ENCODE measurements at regions not wholly inside any gene's neighbourhood (a gene's known extent, or its start where the extent isn't known, plus 50 kb on each side); places are given as distances from the start of the nearest gene placed in this dataset.
A peak's percentile ranks its signal among the peaks of the same experiment; 100 is the strongest.

GRCh38 chr11:95297680-95298452 lies 66.9 kb upstream of the SESN3 start:
- intact Hi-C loops (cut with DNase I) = no loop called here
- Histone ChIP-seq H3K4me1 (no peaks in the 10 kb centered on the region), H3K27ac (no peak overlapping the region), H3K27me3 (no peaks in the 10 kb centered on the region), H3K9me3 (no peaks in the 10 kb centered on the region), H3K36me3 (no peaks in the 10 kb centered on the region), H3K4me3 (no peak overlapping the region)
- no peak for DNase-seq
- TF ChIP-seq CTCF (IDR thresholded peaks at IDR 0.05) = no peak
- WGBS, 2 donors = 78 to 89% methylated on average over 1 of the region's 1 CpG
- ATAC-seq = no peak
- no peak for FAIRE-seq

- H3K27ac ChIP-seq = peak overlapping the region in 3 of 4 donors; percentile 19 to 49 (median 42)
- WGBS, 2 donors = 71 to 74% methylated on average over 6 of the region's 6 CpGs
- no peak for FAIRE-seq
- no peak overlapping the region for H3K4me3 ChIP-seq
- H3K36me3 ChIP-seq = no peaks in the 10 kb centered on the region
- no peaks in the 10 kb centered on the region for H3K27me3 ChIP-seq
- H3K4me1 ChIP-seq = no peaks in the 10 kb centered on the region
- intact Hi-C loops (cut with DNase I) = no loop called here
- no peaks in the 10 kb centered on the region for H3K9me3 ChIP-seq
- TF ChIP-seq CTCF (IDR thresholded peaks at IDR 0.05) = no peak
- DNase-seq = no peak
- peak; percentile 35 to 65 (median 56) for ATAC-seq
Measured at GRCh38 chr11:95296621-95297025, 65.6 kb upstream of the SESN3 start.

GRCh38 chr11:95296165-95296564 lies 65.2 kb upstream of the SESN3 start:
- peak in 3 of 6 donors; percentile 30 to 47 (median 36) for DNase-seq
- FAIRE-seq = no peak
- no peak for TF ChIP-seq CTCF (IDR thresholded peaks at IDR 0.05)
- Histone ChIP-seq H3K27me3 (no peaks in the 10 kb centered on the region), H3K36me3 (no peaks in the 10 kb centered on the region), H3K4me3 (no peak overlapping the region), H3K9me3 (no peaks in the 10 kb centered on the region), H3K4me1 (no peaks in the 10 kb centered on the region), H3K27ac (peak overlapping the region in 2 of 4 donors; percentile 8 to 42)
- intact Hi-C loops (cut with DNase I) = no loop called here
- peak; percentile 48 to 87 (median 81) for ATAC-seq

GRCh38 chr11:95295382-95296149 lies 64.6 kb upstream of the SESN3 start:
- WGBS, 2 donors = 66% methylated on average over 8 of the region's 8 CpGs
- Histone ChIP-seq H3K27ac (peak overlapping the region in 2 of 4 donors; percentile 8 to 42), H3K4me1 (no peaks in the 10 kb centered on the region), H3K36me3 (no peaks in the 10 kb centered on the region), H3K27me3 (no peaks in the 10 kb centered on the region), H3K9me3 (no peaks in the 10 kb centered on the region), H3K4me3 (no peak overlapping the region)
- ATAC-seq = peak in 2 of 4 donors; percentile 24 to 52
- FAIRE-seq = no peak
- no peak for DNase-seq
- TF ChIP-seq CTCF (IDR thresholded peaks at IDR 0.05) = no peak
- intact Hi-C loops (cut with DNase I) = no loop called here

GRCh38 chr11:95294701-95295100 lies 63.7 kb upstream of the SESN3 start:
- ATAC-seq = no peak
- Histone ChIP-seq H3K4me1 (no peaks in the 10 kb centered on the region), H3K27me3 (no peaks in the 10 kb centered on the region), H3K4me3 (no peak overlapping the region), H3K36me3 (no peaks in the 10 kb centered on the region), H3K27ac (no peak overlapping the region), H3K9me3 (no peaks in the 10 kb centered on the region)
- WGBS, 2 donors = 83 to 88% methylated on average over 1 of the region's 1 CpG
- TF ChIP-seq CTCF (IDR thresholded peaks at IDR 0.05) = no peak
- no peak for FAIRE-seq
- no peak for DNase-seq
- intact Hi-C loops (cut with DNase I) = no loop called here

All from pancreas (tissue), 10 donors.